ENCODE measurements at regions not wholly inside any gene's neighbourhood (a gene's known extent, or its start where the extent isn't known, plus 50 kb on each side); places are given as distances from the start of the nearest gene placed in this dataset.
"Not testable (repeated sequence)": the region's sequence is repeated elsewhere in the genome, so short reads cannot be mapped to it uniquely, and the experiment has no call there.

GRCh38 chr2:226313060-226313459, 486.6 kb downstream of the IRS1 start:
- no peak for DNase-seq

- no peak for DNase-seq
Measured at GRCh38 chr2:226312155-226312554, 487.5 kb downstream of the IRS1 start.

GRCh38 chr2:226310146-226310545, 489.5 kb downstream of the IRS1 start:
- no peak for DNase-seq

GRCh38 chr2:226308986-226309385, 490.6 kb downstream of the IRS1 start:
- DNase-seq: no peak

- no peak for DNase-seq
Measured at GRCh38 chr2:226308323-226308680, 491.3 kb downstream of the IRS1 start.

GRCh38 chr2:226307487-226308322, 491.9 kb downstream of the IRS1 start:
- no peak for DNase-seq

- no peak for DNase-seq
Measured at GRCh38 chr2:226306969-226307368, 492.7 kb downstream of the IRS1 start.

- DNase-seq: no peak
Measured at GRCh38 chr2:226304308-226304707, 495.3 kb downstream of the IRS1 start.

GRCh38 chr2:226303707-226304106, 495.9 kb downstream of the IRS1 start:
- no peak for DNase-seq

- no peak for DNase-seq
Measured at GRCh38 chr2:226300196-226300886, 499.3 kb downstream of the IRS1 start.

- DNase-seq: no peak
Measured at GRCh38 chr2:226299771-226300170, 499.8 kb downstream of the IRS1 start.

- DNase-seq: no peak
Measured at GRCh38 chr2:226295681-226296080, 503.9 kb downstream of the IRS1 start.

GRCh38 chr2:226295123-226295522, 504.5 kb downstream of the IRS1 start:
- no peak for DNase-seq

GRCh38 chr2:226291281-226291680, 508.3 kb downstream of the IRS1 start:
- DNase-seq: not testable (repeated sequence)

GRCh38 chr2:226286916-226287315, 512.7 kb downstream of the IRS1 start:
- no peak for DNase-seq

GRCh38 chr2:226283796-226284195, 515.8 kb downstream of the IRS1 start:
- DNase-seq: no peak

GRCh38 chr2:226282151-226282550, 517.5 kb downstream of the IRS1 start:
- no peak for DNase-seq

- not testable (repeated sequence) for DNase-seq
Measured at GRCh38 chr2:226280136-226280535, 519.5 kb downstream of the IRS1 start.

- no peak for DNase-seq
Measured at GRCh38 chr2:226275215-226275614, 524.4 kb downstream of the IRS1 start.

- DNase-seq: no peak
Measured at GRCh38 chr2:226274143-226274542, 525.5 kb downstream of the IRS1 start.

GRCh38 chr2:226273440-226273839, 526.2 kb downstream of the IRS1 start:
- DNase-seq: no peak

- DNase-seq: no peak
Measured at GRCh38 chr2:226272435-226272834, 527.2 kb downstream of the IRS1 start.

GRCh38 chr2:226270285-226271058, 529.1 kb downstream of the IRS1 start:
- DNase-seq: no peak

Data from cerebellar nuclear complex (tissue), 1 donor.